ENCODE measurements at regions not wholly inside any gene's neighbourhood (a gene's known extent, or its start where the extent isn't known, plus 50 kb on each side); places are given as distances from the start of the nearest gene placed in this dataset.

DNA sequence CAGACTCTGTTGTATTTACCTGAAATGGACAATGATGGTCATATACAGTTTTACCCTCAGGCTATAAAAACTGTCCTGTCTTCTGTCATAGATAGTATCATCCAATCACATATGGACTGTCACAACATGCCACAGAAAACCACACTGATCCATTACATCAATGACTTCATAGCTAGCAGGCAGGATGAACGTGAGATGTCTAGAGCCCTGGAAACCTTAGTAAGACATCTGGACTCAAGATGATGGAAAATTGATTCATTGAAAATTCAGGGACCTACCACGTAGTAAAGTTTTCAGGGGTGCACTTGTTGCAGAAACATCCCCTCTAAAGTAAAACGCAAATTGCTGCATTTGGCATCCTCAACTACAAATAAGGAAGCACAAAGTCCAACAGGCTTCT is 284.4 kb upstream of the RGMB start:
- TF ChIP-seq POLR2A (IDR thresholded peaks at IDR 0.05) = no peak
- TF ChIP-seq, protein P1, sequence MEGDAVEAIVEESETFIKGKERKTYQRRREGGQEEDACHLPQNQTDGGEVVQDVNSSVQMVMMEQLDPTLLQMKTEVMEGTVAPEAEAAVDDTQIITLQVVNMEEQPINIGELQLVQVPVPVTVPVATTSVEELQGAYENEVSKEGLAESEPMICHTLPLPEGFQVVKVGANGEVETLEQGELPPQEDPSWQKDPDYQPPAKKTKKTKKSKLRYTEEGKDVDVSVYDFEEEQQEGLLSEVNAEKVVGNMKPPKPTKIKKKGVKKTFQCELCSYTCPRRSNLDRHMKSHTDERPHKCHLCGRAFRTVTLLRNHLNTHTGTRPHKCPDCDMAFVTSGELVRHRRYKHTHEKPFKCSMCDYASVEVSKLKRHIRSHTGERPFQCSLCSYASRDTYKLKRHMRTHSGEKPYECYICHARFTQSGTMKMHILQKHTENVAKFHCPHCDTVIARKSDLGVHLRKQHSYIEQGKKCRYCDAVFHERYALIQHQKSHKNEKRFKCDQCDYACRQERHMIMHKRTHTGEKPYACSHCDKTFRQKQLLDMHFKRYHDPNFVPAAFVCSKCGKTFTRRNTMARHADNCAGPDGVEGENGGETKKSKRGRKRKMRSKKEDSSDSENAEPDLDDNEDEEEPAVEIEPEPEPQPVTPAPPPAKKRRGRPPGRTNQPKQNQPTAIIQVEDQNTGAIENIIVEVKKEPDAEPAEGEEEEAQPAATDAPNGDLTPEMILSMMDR (IDR thresholded peaks at IDR 0.05) = no peak

All from uterus (tissue), 2 donors.